ENCODE measurements at regions not wholly inside any gene's neighbourhood (a gene's known extent, or its start where the extent isn't known, plus 50 kb on each side); places are given as distances from the start of the nearest gene placed in this dataset.
"Not testable (repeated sequence)": the region's sequence is repeated elsewhere in the genome, so short reads cannot be mapped to it uniquely, and the experiment has no call there.

GRCh38 chr20:54906134-54906533 is 430.7 kb downstream of the DOK5 start:
- not testable (repeated sequence) for TF ChIP-seq EGR1 (IDR thresholded peaks at IDR 0.05; ENCODE audit: borderline replicate concordance in 1 of 2, low read depth in 2 of 2, low read length in 2 of 2); EP300 (IDR thresholded peaks at IDR 0.05; ENCODE audit: borderline replicate concordance in 1 of 2, control insufficient read depth in 1 of 2, low read depth in 2 of 2, low read length in 2 of 2); NRF1 (conservative IDR thresholded peaks at IDR 0.05; ENCODE audit: low read depth, low read length); NR2F1 (conservative IDR thresholded peaks at IDR 0.05); CTCF (IDR thresholded peaks at IDR 0.05 in 2 of 3, conservative IDR thresholded peaks at IDR 0.05 in 1 of 3; ENCODE audit: control insufficient read depth in 2 of 3, extremely low read depth in 1 of 3, insufficient read depth in 1 of 3, low read depth in 3 of 3, low read length in 3 of 3); HCFC1 (IDR thresholded peaks at IDR 0.05; ENCODE audit: low read length); RCOR1 (conservative IDR thresholded peaks at IDR 0.05; ENCODE audit: low read depth, low read length); NFYA (IDR thresholded peaks at IDR 0.05; ENCODE audit: borderline replicate concordance, low read depth, low read length); EZH2 (IDR thresholded peaks at IDR 0.05; ENCODE audit: borderline replicate concordance, control insufficient read depth, low read depth, low read length); NKRF (conservative IDR thresholded peaks at IDR 0.05); FOS (IDR thresholded peaks at IDR 0.05; ENCODE audit: borderline replicate concordance, extremely low read depth, insufficient read length)
- TF ChIP-seq ETV6 (conservative IDR thresholded peaks at IDR 0.05 in 1 of 2, IDR thresholded peaks at IDR 0.05 in 1 of 2; ENCODE audit: borderline replicate concordance in 1 of 2, low read depth in 1 of 2): 0 out of 4 replicates have a peak, but pooled peaks of 1 of the 2 experiments have one; percentile 64

Measured in GM12878 (cell line).